Rectal smooth muscle tissue (tissue), 1 donor: ENCODE measurements at regions not wholly inside any gene's neighbourhood (a gene's known extent, or its start where the extent isn't known, plus 50 kb on each side); places are given as distances from the start of the nearest gene placed in this dataset.

Source experiments
- H3K27ac ChIP-seq: one replicate; pipeline ENCODE4 v1.7.0; 2013; ENCODE audit warnings: low read depth, low read length, inconsistent platforms
- H3K27me3 ChIP-seq: one replicate; pipeline ENCODE4 v1.7.0; 2013; ENCODE audit warnings: low read length; ENCODE audit not compliant: control insufficient read depth, insufficient read depth
- H3K36me3 ChIP-seq: one replicate; pipeline ENCODE4 v1.7.0; 2013; ENCODE audit warnings: low read length; ENCODE audit not compliant: control insufficient read depth, insufficient read depth
- H3K4me1 ChIP-seq: one replicate; pipeline ENCODE4 v1.7.0; 2013; ENCODE audit warnings: low read length; ENCODE audit not compliant: control insufficient read depth, insufficient read depth
- H3K4me3 ChIP-seq: one replicate; pipeline ENCODE4 v1.7.0; 2013; ENCODE audit warnings: low read length
- H3K9ac ChIP-seq: one replicate; pipeline ENCODE4 v1.7.0; 2013; ENCODE audit warnings: low read length

- Histone ChIP-seq H3K9ac (no peak overlapping the region), H3K4me3 (no peak overlapping the region), H3K27ac (no peak overlapping the region), H3K27me3 (no peaks in the 10 kb centered on the region), H3K36me3 (no peaks in the 10 kb centered on the region), H3K4me1 (no peaks in the 10 kb centered on the region)
Observed at GRCh38 chr19:29275266-29275665, 62.3 kb upstream of the UQCRFS1 start.

DNA sequence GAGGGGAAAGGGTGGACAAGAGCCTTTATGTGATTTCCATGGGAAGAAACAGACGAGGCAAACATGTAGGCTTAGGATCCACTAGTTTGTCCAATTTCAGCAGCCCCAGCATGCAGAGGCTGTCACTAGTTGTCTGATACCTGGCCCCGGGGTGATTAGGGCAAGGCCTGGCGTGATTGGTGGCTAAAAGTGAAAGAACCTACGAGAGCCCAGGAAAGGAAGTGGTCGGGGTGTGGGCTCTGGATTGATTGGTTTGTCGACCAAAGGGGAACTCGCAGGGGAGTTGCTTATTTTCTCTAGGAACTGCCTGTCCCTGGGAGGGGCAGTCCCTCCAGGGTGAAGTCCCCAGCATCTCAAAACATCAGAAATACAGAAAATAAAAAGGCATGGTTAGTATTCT, 64.2 kb upstream of the UQCRFS1 start:
- Histone ChIP-seq H3K4me3 (no peak overlapping the region), H3K9ac (no peak overlapping the region), H3K4me1 (no peaks in the 10 kb centered on the region), H3K27ac (no peak overlapping the region), H3K36me3 (no peaks in the 10 kb centered on the region), H3K27me3 (no peaks in the 10 kb centered on the region)

DNA sequence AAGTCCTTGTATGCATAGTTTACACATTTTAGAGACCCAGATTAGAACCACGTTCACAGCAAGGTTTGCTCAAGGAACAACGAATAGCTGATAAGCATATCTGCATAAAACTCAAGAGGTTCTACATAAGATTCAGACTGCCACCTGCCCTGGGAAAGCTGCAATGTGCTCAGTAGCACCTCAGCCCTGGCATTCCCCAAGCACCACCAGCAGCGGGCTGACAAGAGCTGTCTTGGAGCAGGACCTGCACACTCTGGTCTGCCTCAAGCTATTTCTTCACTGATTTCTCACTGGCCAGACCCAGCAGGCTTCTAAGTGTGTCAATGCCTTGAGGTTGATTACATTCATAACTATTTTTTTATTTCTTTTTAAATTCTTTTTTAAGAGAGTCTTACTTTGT, 65.8 kb upstream of the UQCRFS1 start:
- H3K27ac ChIP-seq, result no peak overlapping the region
- no peak overlapping the region for H3K4me3 ChIP-seq
- no peaks in the 10 kb centered on the region for H3K27me3 ChIP-seq
- H3K4me1 ChIP-seq, result no peaks in the 10 kb centered on the region
- no peaks in the 10 kb centered on the region for H3K36me3 ChIP-seq
- no peak overlapping the region for H3K9ac ChIP-seq

GRCh38 chr19:29283366-29283765, 70.4 kb upstream of the UQCRFS1 start:
- Histone ChIP-seq H3K4me1 (no peaks in the 10 kb centered on the region), H3K36me3 (no peaks in the 10 kb centered on the region), H3K27ac (no peak overlapping the region), H3K9ac (no peak overlapping the region), H3K4me3 (no peak overlapping the region), H3K27me3 (no peaks in the 10 kb centered on the region)

- no peak overlapping the region for H3K4me3 ChIP-seq
- no peaks in the 10 kb centered on the region for H3K4me1 ChIP-seq
- no peaks in the 10 kb centered on the region for H3K27me3 ChIP-seq
- no peak overlapping the region for H3K27ac ChIP-seq
- H3K36me3 ChIP-seq, result no peaks in the 10 kb centered on the region
- H3K9ac ChIP-seq, result no peak overlapping the region
Observed at GRCh38 chr19:29285187-29285687, 72.3 kb upstream of the UQCRFS1 start.

GRCh38 chr19:29285878-29286277, 72.9 kb upstream of the UQCRFS1 start:
- H3K4me3 ChIP-seq, result no peak overlapping the region
- no peak overlapping the region for H3K27ac ChIP-seq
- no peaks in the 10 kb centered on the region for H3K36me3 ChIP-seq
- H3K27me3 ChIP-seq, result no peaks in the 10 kb centered on the region
- H3K4me1 ChIP-seq, result no peaks in the 10 kb centered on the region
- H3K9ac ChIP-seq, result no peak overlapping the region

- H3K4me3 ChIP-seq, result no peak overlapping the region
- no peak overlapping the region for H3K27ac ChIP-seq
- H3K9ac ChIP-seq, result no peak overlapping the region
- H3K27me3 ChIP-seq, result no peaks in the 10 kb centered on the region
- no peaks in the 10 kb centered on the region for H3K4me1 ChIP-seq
- H3K36me3 ChIP-seq, result no peaks in the 10 kb centered on the region
Observed at GRCh38 chr19:29287061-29287460, 74.1 kb upstream of the UQCRFS1 start.

GRCh38 chr19:29288256-29288655, 75.3 kb upstream of the UQCRFS1 start:
- Histone ChIP-seq H3K36me3 (no peaks in the 10 kb centered on the region), H3K9ac (no peak overlapping the region), H3K4me1 (no peaks in the 10 kb centered on the region), H3K4me3 (no peak overlapping the region), H3K27me3 (no peaks in the 10 kb centered on the region), H3K27ac (no peak overlapping the region)

GRCh38 chr19:29289020-29289419, 76.1 kb upstream of the UQCRFS1 start:
- Histone ChIP-seq H3K4me1 (no peaks in the 10 kb centered on the region), H3K36me3 (no peaks in the 10 kb centered on the region), H3K9ac (no peak overlapping the region), H3K4me3 (no peak overlapping the region), H3K27ac (no peak overlapping the region), H3K27me3 (no peaks in the 10 kb centered on the region)

DNA sequence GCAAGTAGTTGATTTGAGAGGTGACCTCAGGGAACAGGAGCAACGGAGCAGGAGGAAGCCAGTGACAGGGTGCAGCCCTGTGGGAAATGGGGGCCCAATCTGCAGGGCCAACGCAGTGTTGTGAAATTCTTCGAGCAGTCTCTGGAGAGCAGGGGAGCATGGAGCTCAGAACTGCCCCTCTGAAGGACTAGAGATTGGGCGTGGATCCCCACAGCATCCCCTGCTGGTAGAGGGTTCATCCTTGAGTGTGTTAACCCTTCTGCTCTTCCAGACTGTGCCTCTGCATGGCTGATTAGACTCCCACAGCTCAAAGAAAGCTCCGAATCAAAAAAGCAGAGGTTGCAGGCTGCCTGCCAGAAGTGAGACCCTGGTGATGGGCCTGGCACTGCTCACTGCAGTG, 77.9 kb upstream of the UQCRFS1 start:
- Histone ChIP-seq H3K9ac (no peak overlapping the region), H3K36me3 (no peaks in the 10 kb centered on the region), H3K4me1 (no peaks in the 10 kb centered on the region), H3K27me3 (no peaks in the 10 kb centered on the region), H3K4me3 (no peak overlapping the region), H3K27ac (no peak overlapping the region)

- Histone ChIP-seq H3K4me1 (no peaks in the 10 kb centered on the region), H3K4me3 (no peak overlapping the region), H3K27me3 (no peaks in the 10 kb centered on the region), H3K36me3 (no peaks in the 10 kb centered on the region), H3K9ac (no peak overlapping the region), H3K27ac (no peak overlapping the region)
Observed at GRCh38 chr19:29292153-29292552, 79.2 kb upstream of the UQCRFS1 start.

- no peaks in the 10 kb centered on the region for H3K36me3 ChIP-seq
- H3K27me3 ChIP-seq, result no peaks in the 10 kb centered on the region
- no peak overlapping the region for H3K9ac ChIP-seq
- H3K4me1 ChIP-seq, result no peaks in the 10 kb centered on the region
- no peak overlapping the region for H3K4me3 ChIP-seq
- H3K27ac ChIP-seq, result no peak overlapping the region
Observed at GRCh38 chr19:29292562-29292961, 79.6 kb upstream of the UQCRFS1 start.

GRCh38 chr19:29293292-29293691, 80.3 kb upstream of the UQCRFS1 start:
- no peaks in the 10 kb centered on the region for H3K27me3 ChIP-seq
- no peaks in the 10 kb centered on the region for H3K4me1 ChIP-seq
- no peaks in the 10 kb centered on the region for H3K36me3 ChIP-seq
- no peak overlapping the region for H3K27ac ChIP-seq
- no peak overlapping the region for H3K9ac ChIP-seq
- no peak overlapping the region for H3K4me3 ChIP-seq
